HAP-1 (cell line): ENCODE measurements at regions not wholly inside any gene's neighbourhood (a gene's known extent, or its start where the extent isn't known, plus 50 kb on each side); places are given as distances from the start of the nearest gene placed in this dataset.
"Not testable (repeated sequence)": the region's sequence is repeated elsewhere in the genome, so short reads cannot be mapped to it uniquely, and the experiment has no call there.

ENCODE experiments used
- DNase-seq, 2 experiments: peaks; one replicate each; pipeline ENCODE4 v3.0.0-alpha.2; 2016 to 2020; ENCODE audit warnings: low spot score in 2 of 2
- H3K27me3 ChIP-seq: fragments of 250-450 bp; sonication (Bioruptor Pico); 2 replicates; pipeline ENCODE4 v1.5.1; 2020; ENCODE audit warnings: low read depth, mild to moderate bottlenecking, moderate library complexity
- H3K36me3 ChIP-seq: fragments of 250-450 bp; sonication (Bioruptor Pico); replicated peaks from 2 replicates; pipeline ENCODE4 v1.5.1; 2020; ENCODE audit warnings: mild to moderate bottlenecking
- H3K4me1 ChIP-seq: fragments of 250-450 bp; sonication (Bioruptor Pico); 2 replicates; pipeline ENCODE4 v1.5.1; 2020; ENCODE audit warnings: mild to moderate bottlenecking
- H3K4me3 ChIP-seq: fragments of 250-450 bp; sonication (Bioruptor Pico); 2 replicates; pipeline ENCODE4 v1.5.1; 2020; ENCODE audit warnings: mild to moderate bottlenecking, moderate library complexity
- H3K9me3 ChIP-seq: fragments of 250-450 bp; sonication (Bioruptor Pico); 2 replicates; pipeline ENCODE4 v1.5.1; 2020; ENCODE audit warnings: mild to moderate bottlenecking, moderate library complexity
- in situ Hi-C: fragments of 300-500 bp; cut with MboI; formaldehyde crosslinking; loops from 3 replicates; pipeline ENCODE4 v1.14.3; 2020; ENCODE audit warnings: low sequenced_read_pairs, inconsistent platforms, mixed read lengths

- in situ Hi-C loops, H3K27me3 ChIP-seq, DNase-seq: not testable (repeated sequence)
These were observed 59.5 kb upstream of the FAM90A26 start for GRCh38 chr4:9110700-9111099.

GRCh38 chr4:9103148-9103524 is 67.1 kb upstream of the FAM90A26 start:
- H3K36me3 ChIP-seq, H3K4me3 ChIP-seq, H3K4me1 ChIP-seq, H3K27me3 ChIP-seq, H3K9me3 ChIP-seq, in situ Hi-C loops, DNase-seq: not testable (repeated sequence)

More at GRCh38 chr4:9110700-9111099, 59.5 kb upstream of the FAM90A26 start:
- H3K36me3 ChIP-seq, H3K4me1 ChIP-seq, H3K9me3 ChIP-seq, H3K4me3 ChIP-seq: not testable (repeated sequence)

GRCh38 chr4:9102471-9103147 is 67.6 kb upstream of the FAM90A26 start:
- in situ Hi-C loops, H3K36me3 ChIP-seq, DNase-seq, H3K4me1 ChIP-seq, H3K4me3 ChIP-seq, H3K27me3 ChIP-seq, H3K9me3 ChIP-seq: not testable (repeated sequence)

GRCh38 chr4:9096330-9096729 is 73.9 kb upstream of the FAM90A26 start:
- H3K9me3 ChIP-seq, DNase-seq, H3K4me3 ChIP-seq, in situ Hi-C loops, H3K36me3 ChIP-seq, H3K4me1 ChIP-seq, H3K27me3 ChIP-seq: not testable (repeated sequence)

GRCh38 chr4:9078796-9079195 is 91.4 kb upstream of the FAM90A26 start:
- H3K36me3 ChIP-seq, DNase-seq, H3K4me1 ChIP-seq, H3K27me3 ChIP-seq, H3K4me3 ChIP-seq, in situ Hi-C loops, H3K9me3 ChIP-seq: not testable (repeated sequence)

GRCh38 chr4:9076974-9077373 is 93.2 kb upstream of the FAM90A26 start:
- DNase-seq, H3K36me3 ChIP-seq, H3K9me3 ChIP-seq, H3K27me3 ChIP-seq, H3K4me3 ChIP-seq, in situ Hi-C loops, H3K4me1 ChIP-seq: not testable (repeated sequence)

- H3K4me1 ChIP-seq, H3K4me3 ChIP-seq, in situ Hi-C loops, DNase-seq, H3K27me3 ChIP-seq, H3K9me3 ChIP-seq, H3K36me3 ChIP-seq: not testable (repeated sequence)
These were observed 93.7 kb upstream of the FAM90A26 start for GRCh38 chr4:9076486-9076885.

- in situ Hi-C loops, H3K4me3 ChIP-seq, DNase-seq, H3K36me3 ChIP-seq, H3K4me1 ChIP-seq, H3K27me3 ChIP-seq, H3K9me3 ChIP-seq: not testable (repeated sequence)
These were observed 96.8 kb upstream of the FAM90A26 start for GRCh38 chr4:9073371-9073770.

- H3K9me3 ChIP-seq, H3K4me3 ChIP-seq, DNase-seq, in situ Hi-C loops, H3K27me3 ChIP-seq, H3K36me3 ChIP-seq, H3K4me1 ChIP-seq: not testable (repeated sequence)
These were observed 97.5 kb upstream of the FAM90A26 start for GRCh38 chr4:9072521-9073220.

GRCh38 chr4:9067923-9068322 is 102.3 kb upstream of the FAM90A26 start:
- H3K4me3 ChIP-seq, H3K4me1 ChIP-seq, H3K9me3 ChIP-seq, in situ Hi-C loops, H3K36me3 ChIP-seq, H3K27me3 ChIP-seq, DNase-seq: not testable (repeated sequence)

- H3K27me3 ChIP-seq, H3K36me3 ChIP-seq, in situ Hi-C loops, DNase-seq, H3K4me1 ChIP-seq, H3K4me3 ChIP-seq, H3K9me3 ChIP-seq: not testable (repeated sequence)
These were observed 106.6 kb upstream of the FAM90A26 start for GRCh38 chr4:9063612-9064011.

- H3K9me3 ChIP-seq, H3K4me1 ChIP-seq, H3K36me3 ChIP-seq, in situ Hi-C loops, DNase-seq, H3K27me3 ChIP-seq, H3K4me3 ChIP-seq: not testable (repeated sequence)
These were observed 145.3 kb upstream of the FAM90A26 start for GRCh38 chr4:9024866-9025265.

- DNase-seq, in situ Hi-C loops, H3K4me1 ChIP-seq, H3K36me3 ChIP-seq, H3K27me3 ChIP-seq, H3K4me3 ChIP-seq, H3K9me3 ChIP-seq: not testable (repeated sequence)
These were observed 138.2 kb upstream of the HMX1 start for GRCh38 chr4:9009792-9010191.

GRCh38 chr4:9008407-9008806 is 136.8 kb upstream of the HMX1 start:
- in situ Hi-C loops, H3K36me3 ChIP-seq, H3K27me3 ChIP-seq, DNase-seq, H3K9me3 ChIP-seq, H3K4me1 ChIP-seq, H3K4me3 ChIP-seq: not testable (repeated sequence)

- H3K36me3 ChIP-seq, DNase-seq, H3K4me1 ChIP-seq, H3K9me3 ChIP-seq, H3K4me3 ChIP-seq, H3K27me3 ChIP-seq, in situ Hi-C loops: not testable (repeated sequence)
These were observed 129.5 kb upstream of the HMX1 start for GRCh38 chr4:9001153-9001552.
